Prostate gland (tissue), 2 donors: ENCODE measurements at regions not wholly inside any gene's neighbourhood (a gene's known extent, or its start where the extent isn't known, plus 50 kb on each side); places are given as distances from the start of the nearest gene placed in this dataset.

Experiments
- DNase-seq: peaks from one replicate; pipeline ENCODE4 v3.0.0-alpha.2; 2019; ENCODE audit warnings: low spot score
- H3K27ac ChIP-seq, 2 donors: fragments of 200-600 bp; sonication (generic); 2 replicates each; pipeline ENCODE4 v1.5.1; 2017 to 2019
- H3K27me3 ChIP-seq: fragments of 200-600 bp; sonication (generic); replicated peaks from 2 replicates; pipeline ENCODE4 v1.5.1; 2019; ENCODE audit not compliant: insufficient read depth
- H3K36me3 ChIP-seq, 2 donors: fragments of 200-600 bp; sonication (generic); 1 replicate in 1 of 2; 2 replicates in 1 of 2; pipeline versions ENCODE4 v1.5.1 to v1.8.1; 2017 to 2019
- H3K4me1 ChIP-seq: fragments of 200-600 bp; sonication (generic); replicated peaks from 2 replicates; pipeline ENCODE4 v1.5.1; 2019
- H3K4me3 ChIP-seq, 2 donors: fragments of 200-600 bp; sonication (generic); 2 replicates each; pipeline ENCODE4 v1.5.1; 2017 to 2019
- H3K9me3 ChIP-seq: fragments of 200-600 bp; sonication (generic); 2 replicates; pipeline ENCODE4 v1.5.1; 2017
- CTCF ChIP-seq, 4 experiments: fragments of 200-600 bp in 2 of 4; fragments of 450-650 bp in 2 of 4; sonication (generic) in 2 of 4; IDR thresholded peaks; 1 replicate in 3 of 4; 2 replicates in 1 of 4; pipeline ENCODE4 v1.5.1; 2016 to 2019; ENCODE audit warnings: antibody characterized with exemption in 4 of 4, mild to moderate bottlenecking in 2 of 4, moderate library complexity in 2 of 4
- POLR2A ChIP-seq: fragments of 450-650 bp; IDR thresholded peaks from one replicate; pipeline ENCODE4 v1.6.1; 2016; ENCODE audit warnings: antibody characterized with exemption, mild to moderate bottlenecking
- POLR2AphosphoS5 ChIP-seq: sonication (generic); formaldehyde crosslinking; IDR thresholded peaks from one replicate; pipeline ENCODE4 v1.6.1; 2017; ENCODE audit warnings: antibody characterized with exemption
- WGBS: methylation state at CpG from one replicate; pipeline ENCODE4 v1.1.5; 2018; 5-methylcytosine and 5-hydroxymethylcytosine counted together
- intact Hi-C: fragments of 100-400 bp; cut with DNase I; formaldehyde crosslinking; loops from one replicate; pipeline ENCODE4 v1.14.2; 2022

GRCh38 chr3:154776549-154777225 lies 303.4 kb upstream of the MME start:
- intact Hi-C loops, result no loop called here
- H3K4me1 ChIP-seq, result no peaks in the 10 kb centered on the region
- no peaks in the 10 kb centered on the region for H3K9me3 ChIP-seq
- 56% methylated on average over 5 of the region's 5 CpGs for WGBS
- no peak overlapping the region for H3K4me3 ChIP-seq
- TF ChIP-seq POLR2A (no peak), POLR2AphosphoS5 (no peak), CTCF (IDR thresholded peaks at IDR 0.05) (no peak)
- no peak overlapping the region for H3K27ac ChIP-seq
- no peaks in the 10 kb centered on the region for H3K36me3 ChIP-seq
- DNase-seq, result no peak
- H3K27me3 ChIP-seq, result no peaks in the 10 kb centered on the region

- TF ChIP-seq CTCF (IDR thresholded peaks at IDR 0.05), result no peak
- TF ChIP-seq POLR2AphosphoS5, result no peak
- no peak for TF ChIP-seq POLR2A
- H3K27ac ChIP-seq, result no peak overlapping the region
- H3K27me3 ChIP-seq, result no peaks in the 10 kb centered on the region
- H3K36me3 ChIP-seq, result no peaks in the 10 kb centered on the region
- no peak overlapping the region for H3K4me3 ChIP-seq
- no peaks in the 10 kb centered on the region for H3K9me3 ChIP-seq
- WGBS, result 44% methylated on average over 1 of the region's 1 CpG
- H3K4me1 ChIP-seq, result no peaks in the 10 kb centered on the region
- no peak for DNase-seq
- intact Hi-C loops, result no loop called here
Measured at GRCh38 chr3:154775821-154776548, 304.1 kb upstream of the MME start.

GRCh38 chr3:154766765-154767503 lies 313.2 kb upstream of the MME start:
- no peaks in the 10 kb centered on the region for H3K27me3 ChIP-seq
- H3K27ac ChIP-seq, result no peak overlapping the region
- TF ChIP-seq POLR2A (no peak), CTCF (IDR thresholded peaks at IDR 0.05) (no peak), POLR2AphosphoS5 (no peak)
- H3K36me3 ChIP-seq, result no peaks in the 10 kb centered on the region
- H3K9me3 ChIP-seq, result no peaks in the 10 kb centered on the region
- H3K4me3 ChIP-seq, result no peak overlapping the region
- DNase-seq, result no peak
- intact Hi-C loops, result loop anchor here (10.0 kb wide), 1 partner anchor 432 kb away; no protein-coding TSS in a partner anchor
- H3K4me1 ChIP-seq, result no peaks in the 10 kb centered on the region
- 95% methylated on average over 5 of the region's 5 CpGs for WGBS

GRCh38 chr3:154764856-154765640 lies 315.1 kb upstream of the MME start:
- no peaks in the 10 kb centered on the region for H3K36me3 ChIP-seq
- H3K4me1 ChIP-seq, result no peaks in the 10 kb centered on the region
- intact Hi-C loops, result loop anchor here (5.0 to 10.0 kb wide), 2 partner anchors 430 to 557 kb away; no protein-coding TSS in a partner anchor
- no peak for TF ChIP-seq CTCF (IDR thresholded peaks at IDR 0.05)
- TF ChIP-seq POLR2AphosphoS5, result no peak
- no peak for TF ChIP-seq POLR2A
- H3K27me3 ChIP-seq, result no peaks in the 10 kb centered on the region
- H3K4me3 ChIP-seq, result no peak overlapping the region
- DNase-seq, result no peak
- 49% methylated on average over 3 of the region's 3 CpGs for WGBS
- no peaks in the 10 kb centered on the region for H3K9me3 ChIP-seq
- no peak overlapping the region for H3K27ac ChIP-seq
